H1 (cell line): ENCODE measurements at regions not wholly inside any gene's neighbourhood (a gene's known extent, or its start where the extent isn't known, plus 50 kb on each side); places are given as distances from the start of the nearest gene placed in this dataset.

Experiments used
- CTCF ChIA-PET: fragments of 300-600 bp; sonication (Branson Sonifier 250); formaldehyde crosslinking; loops from one replicate; lab custom pipeline; 2021; ENCODE audit not compliant: partially characterized antibody; lab: Charles Lee
- POLR2A ChIA-PET: fragments of 300-600 bp; sonication (Branson Sonifier 250); formaldehyde crosslinking; loops from one replicate; lab custom pipeline; 2021; ENCODE audit warnings: inconsistent platforms; ENCODE audit not compliant: partially characterized antibody; lab: Charles Lee
- DNase-seq, 2 experiments: peaks; one replicate each; pipeline versions ENCODE4 v3.0.0 to v3.0.0-alpha.2; 2010 to 2022; ENCODE audit warnings: low spot score in 2 of 2, low read depth in 1 of 2, mixed read lengths in 1 of 2
- FAIRE-seq: peaks from 2 replicates; lab custom pipeline; 2011; peaks lifted over from hg19 to GRCh38; lab: Jason Lieb, UNC
- H2AFZ ChIP-seq: 2 replicates; pipeline ENCODE4 v1.8.1; 2012; ENCODE audit warnings: low read length, inconsistent platforms
- H2AK5ac ChIP-seq: 2 replicates; pipeline ENCODE4 v1.6.1; 2013; ENCODE audit warnings: low read depth, low read length
- H2BK120ac ChIP-seq: replicated peaks from 2 replicates; pipeline ENCODE3; 2013; ENCODE audit warnings: low read depth, low read length, inconsistent platforms
- H2BK12ac ChIP-seq: 2 replicates; pipeline ENCODE4 v1.6.1; 2013; ENCODE audit warnings: low read depth, low read length
- H2BK15ac ChIP-seq: 2 replicates; pipeline ENCODE4 v1.6.1; 2013; ENCODE audit warnings: low read length
- H2BK20ac ChIP-seq: 2 replicates; pipeline ENCODE4 v1.6.1; 2013; ENCODE audit warnings: low read length
- H2BK5ac ChIP-seq: 2 replicates; pipeline ENCODE4 v1.6.1; 2013; ENCODE audit warnings: low read depth, low read length
- H3K14ac ChIP-seq: 2 replicates; pipeline ENCODE4 v1.6.1; 2013; ENCODE audit warnings: inconsistent platforms; ENCODE audit not compliant: insufficient read length
- H3K18ac ChIP-seq: 2 replicates; pipeline ENCODE4 v1.6.1; 2013; ENCODE audit warnings: low read length; ENCODE audit errors: extremely low read depth
- H3K23ac ChIP-seq: 2 replicates; pipeline ENCODE4 v1.6.1; 2013; ENCODE audit warnings: inconsistent platforms; ENCODE audit not compliant: insufficient read length
- H3K23me2 ChIP-seq: 2 replicates; pipeline ENCODE4 v1.6.1; 2013; ENCODE audit warnings: low read depth, low read length
- H3K27ac ChIP-seq: 2 replicates; pipeline ENCODE4 v1.6.1; 2011; ENCODE audit warnings: low read depth, low read length, inconsistent platforms
- H3K27me3 ChIP-seq, 4 experiments: replicated peaks in 1 of 4; 1 replicate in 1 of 4; 2 replicates in 3 of 4; pipeline versions ENCODE4 v1.6.1 to v1.8.1; 2011 to 2013; ENCODE audit warnings: low read length in 3 of 4, mild to moderate bottlenecking in 3 of 4, inconsistent platforms in 2 of 4, mixed read lengths in 2 of 4, moderate library complexity in 1 of 4; ENCODE audit not compliant: control insufficient read depth in 3 of 4, insufficient read depth in 3 of 4; ENCODE audit errors: extremely low read depth in 1 of 4
- H3K36me3 ChIP-seq, 4 experiments: 2 replicates each; pipeline versions ENCODE4 v1.6.1 to v1.8.1; 2011 to 2013; ENCODE audit warnings: mild to moderate bottlenecking in 4 of 4, low read length in 3 of 4, moderate library complexity in 2 of 4, control low read depth in 1 of 4, inconsistent platforms in 1 of 4; ENCODE audit not compliant: insufficient read depth in 4 of 4, control insufficient read depth in 2 of 4
- H3K4ac ChIP-seq: replicated peaks from 2 replicates; pipeline ENCODE3; 2013; ENCODE audit warnings: low read length, low read depth, mixed read lengths, inconsistent platforms; ENCODE audit not compliant: insufficient read length
- H3K4me1 ChIP-seq, 4 experiments: replicated peaks in 1 of 4; 1 replicate in 1 of 4; 2 replicates in 3 of 4; pipeline versions ENCODE4 v1.6.1 to v1.8.1; 2011 to 2013; ENCODE audit warnings: low read length in 3 of 4, inconsistent platforms in 2 of 4, mixed read lengths in 1 of 4; ENCODE audit not compliant: insufficient read depth in 4 of 4, control insufficient read depth in 3 of 4
- H3K4me2 ChIP-seq, 2 experiments: 2 replicates each; pipeline versions ENCODE4 v1.6.1 to v1.8.1; 2011 to 2013; ENCODE audit warnings: low read depth in 2 of 2, low read length in 2 of 2, control low read depth in 1 of 2, inconsistent platforms in 1 of 2, mild to moderate bottlenecking in 1 of 2; ENCODE audit not compliant: insufficient read depth in 1 of 2
- H3K4me3 ChIP-seq, 4 experiments: fragments of 200-600, 300-600 bp in 1 of 4; sonication (generic), shearing (Covaris generic), sonication (Bioruptor Twin) in 1 of 4; 2 replicates each; pipeline versions ENCODE4 v1.5.1 to v1.8.1; 2011 to 2016; ENCODE audit warnings: low read length in 4 of 4, low read depth in 3 of 4, control low read depth in 2 of 4, inconsistent platforms in 2 of 4, mild to moderate bottlenecking in 2 of 4, mixed read lengths in 1 of 4, moderate library complexity in 1 of 4; ENCODE audit not compliant: insufficient read depth in 2 of 4; ENCODE audit errors: extremely low read depth in 1 of 4
- H3K56ac ChIP-seq: replicated peaks from 2 replicates; pipeline ENCODE3; 2013; ENCODE audit warnings: low read depth, mild to moderate bottlenecking, mixed read lengths, low read length, inconsistent platforms; ENCODE audit not compliant: insufficient read length
- H3K79me1 ChIP-seq: 2 replicates; pipeline ENCODE4 v1.6.1; 2013; ENCODE audit warnings: low read depth, low read length, control low read depth
- H3K79me2 ChIP-seq, 2 experiments: 2 replicates each; pipeline versions ENCODE4 v1.6.1 to v1.8.1; 2012 to 2013; ENCODE audit warnings: low read length in 2 of 2, mild to moderate bottlenecking in 2 of 2, inconsistent platforms in 1 of 2; ENCODE audit not compliant: insufficient read depth in 2 of 2, control insufficient read depth in 1 of 2
- H3K9ac ChIP-seq, 4 experiments: replicated peaks in 1 of 4; 1 replicate in 1 of 4; 2 replicates in 3 of 4; pipeline versions ENCODE4 v1.6.1 to v1.8.1; 2011 to 2013; ENCODE audit warnings: low read depth in 3 of 4, low read length in 3 of 4, control low read depth in 2 of 4, mild to moderate bottlenecking in 2 of 4, moderate library complexity in 2 of 4, inconsistent platforms in 1 of 4; ENCODE audit errors: extremely low read depth in 1 of 4
- H3K9me3 ChIP-seq, 2 experiments: 2 replicates each; pipeline versions ENCODE4 v1.6.1 to v1.8.1; 2012 to 2013; ENCODE audit warnings: mild to moderate bottlenecking in 2 of 2, moderate library complexity in 2 of 2, control low read depth in 1 of 2, inconsistent platforms in 1 of 2, low read depth in 1 of 2, low read length in 1 of 2, mixed read lengths in 1 of 2; ENCODE audit not compliant: insufficient read depth in 2 of 2
- H4K20me1 ChIP-seq, 2 experiments: replicated peaks in 1 of 2; 2 replicates each; pipeline versions ENCODE3 to v1.8.1; 2011 to 2013; ENCODE audit warnings: inconsistent platforms in 2 of 2, low read length in 2 of 2, mild to moderate bottlenecking in 1 of 2; ENCODE audit not compliant: insufficient read depth in 2 of 2, control insufficient read depth in 1 of 2
- H4K5ac ChIP-seq: 2 replicates; pipeline ENCODE4 v1.6.1; 2013; ENCODE audit warnings: low read length, low read depth, mixed read lengths, inconsistent platforms; ENCODE audit not compliant: insufficient read length
- H4K8ac ChIP-seq: 2 replicates; pipeline ENCODE4 v1.8.0; 2013; ENCODE audit warnings: mild to moderate bottlenecking, moderate library complexity, low read length, inconsistent platforms; ENCODE audit not compliant: insufficient read depth; ENCODE audit errors: extremely low read depth
- H4K91ac ChIP-seq: replicated peaks from 2 replicates; pipeline ENCODE3; 2013; ENCODE audit warnings: low read length, mixed read lengths, inconsistent platforms; ENCODE audit not compliant: insufficient read length
- SP2 ChIP-seq: IDR thresholded peaks from 2 replicates; pipeline ENCODE4 v1.6.1; 2012; ENCODE audit warnings: mild to moderate bottlenecking, low read length, inconsistent platforms
- TBP ChIP-seq: IDR thresholded peaks from 2 replicates; pipeline ENCODE4 v1.6.1; 2011; ENCODE audit warnings: low read depth, low read length, improper control_type of control experiment
- WGBS, 2 experiments: shearing (Covaris generic) in 1 of 2; methylation state at CpG; one replicate each; pipeline versions ENCODE4 v1.1.6 to v1.1.7; 2013 to 2015; ENCODE audit warnings: low lambda C conversion rate in 2 of 2, mixed read lengths in 2 of 2, inconsistent platforms in 1 of 2, low coverage in 1 of 2, missing lambda C conversion rate in 1 of 2; ENCODE audit not compliant: insufficient replicate concordance in 2 of 2, insufficient coverage in 1 of 2, insufficient read length in 1 of 2; ENCODE audit errors: extremely low coverage in 1 of 2, missing lambda C conversion rate in 1 of 2; 5-methylcytosine and 5-hydroxymethylcytosine counted together

- CTCF ChIA-PET: interaction anchor here (0.9 to 1.7 kb wide), 3 partner anchors 15 to 169 kb away, joined by 3 read pairs; no protein-coding TSS in a partner anchor
Measured at GRCh38 chr1:38778051-38778450, 81.5 kb downstream of the RRAGC start.

More at GRCh38 chr1:38778051-38778450, 81.5 kb downstream of the RRAGC start:
- DNase-seq: no peak
- WGBS, 2 experiments: 74% methylated on average over 2 of the region's 2 CpGs; no CpG with 5 or more reads in 1 of the 2 experiments
- H4K8ac ChIP-seq: no peak overlapping the region
- no peak overlapping the region for H3K4me2 ChIP-seq
- H4K91ac ChIP-seq: no peak overlapping the region
- H3K36me3 ChIP-seq: no peaks in the 10 kb centered on the region
- no peaks in the 10 kb centered on the region for H3K9me3 ChIP-seq
- H2BK20ac ChIP-seq: no peak overlapping the region
- H2BK120ac ChIP-seq: no peak overlapping the region
- H3K4ac ChIP-seq: no peak overlapping the region
- no peaks in the 10 kb centered on the region for H3K23me2 ChIP-seq
- H3K56ac ChIP-seq: no peak overlapping the region
- no peaks in the 10 kb centered on the region for H3K79me2 ChIP-seq
- no peak overlapping the region for H4K5ac ChIP-seq
- POLR2A ChIA-PET: interaction anchor here (0.7 to 1.1 kb wide), 3 partner anchors 9 to 273 kb away, joined by 3 to 6 read pairs (median 3); no protein-coding TSS in a partner anchor
- no peak overlapping the region for H3K14ac ChIP-seq
- no peaks in the 10 kb centered on the region; a peak in 2 of 7 replicates for H3K4me1 ChIP-seq
- H3K27ac ChIP-seq: no peak overlapping the region
- no peak overlapping the region for H3K23ac ChIP-seq
- no peaks in the 10 kb centered on the region for H3K79me1 ChIP-seq
- TF ChIP-seq SP2: no peak
- TF ChIP-seq TBP: peak; percentile 94
- TF ChIP-seq, all 59 proteins: peak for 1
- no peak overlapping the region for H2BK5ac ChIP-seq
- no peak overlapping the region for H3K4me3 ChIP-seq
- H2BK12ac ChIP-seq: no peak overlapping the region
- H2BK15ac ChIP-seq: no peak overlapping the region
- FAIRE-seq: no peak
- no peaks in the 10 kb centered on the region for H4K20me1 ChIP-seq
- no peak overlapping the region for H3K9ac ChIP-seq
- H3K27me3 ChIP-seq: no peaks in the 10 kb centered on the region
- no peak overlapping the region for H2AFZ ChIP-seq
- H3K18ac ChIP-seq: no peak overlapping the region
- no peak overlapping the region for H2AK5ac ChIP-seq
